GM12872 (cell line): ENCODE measurements at regions not wholly inside any gene's neighbourhood (a gene's known extent, or its start where the extent isn't known, plus 50 kb on each side); places are given as distances from the start of the nearest gene placed in this dataset.

Source experiments
- CTCF ChIP-seq: IDR thresholded peaks from 3 replicates; pipeline ENCODE4 v1.5.1; 2011; ENCODE audit warnings: low read depth, mild to moderate bottlenecking, low read length, moderate library complexity; ENCODE audit not compliant: insufficient read depth

- no peak for TF ChIP-seq CTCF
Observed at GRCh38 chr14:105844047-105844630, 317.8 kb downstream of the TMEM121 start.

GRCh38 chr14:105844810-105845724 lies 318.7 kb downstream of the TMEM121 start:
- TF ChIP-seq CTCF, result no peak

GRCh38 chr14:105845725-105846309 lies 319.4 kb downstream of the TMEM121 start:
- TF ChIP-seq CTCF, result no peak

GRCh38 chr14:105846312-105846711 lies 319.9 kb downstream of the TMEM121 start:
- TF ChIP-seq CTCF, result no peak

- TF ChIP-seq CTCF, result no peak
Observed at GRCh38 chr14:105847400-105847799, 321.0 kb downstream of the TMEM121 start.

- TF ChIP-seq CTCF, result no peak
Observed at GRCh38 chr14:105848570-105848969, 322.2 kb downstream of the TMEM121 start.

GRCh38 chr14:105849933-105850626 lies 323.7 kb downstream of the TMEM121 start:
- no peak for TF ChIP-seq CTCF
